ENCODE measurements at regions not wholly inside any gene's neighbourhood (a gene's known extent, or its start where the extent isn't known, plus 50 kb on each side); places are given as distances from the start of the nearest gene placed in this dataset.

DNA sequence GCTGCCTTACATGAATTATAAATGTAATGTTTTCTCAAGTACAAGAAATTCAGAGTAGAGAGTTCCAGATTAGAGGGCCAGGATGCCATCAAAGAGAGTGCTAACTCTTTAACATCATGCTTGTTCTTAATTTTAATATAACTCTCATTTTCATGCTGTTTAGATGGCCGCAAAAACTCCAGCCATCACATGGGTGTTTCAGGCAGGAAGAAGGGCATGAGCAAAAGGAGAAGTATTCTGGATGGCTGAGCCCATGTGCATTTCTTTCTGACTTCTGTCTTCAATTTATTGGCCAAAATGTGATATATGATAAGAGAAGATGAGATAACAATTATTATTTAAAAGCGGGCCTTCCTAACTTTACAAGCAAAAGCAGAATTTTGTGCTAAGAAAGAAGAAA lies 1328.6 kb downstream of the MRPL39 start:
- TF ChIP-seq, protein P1, sequence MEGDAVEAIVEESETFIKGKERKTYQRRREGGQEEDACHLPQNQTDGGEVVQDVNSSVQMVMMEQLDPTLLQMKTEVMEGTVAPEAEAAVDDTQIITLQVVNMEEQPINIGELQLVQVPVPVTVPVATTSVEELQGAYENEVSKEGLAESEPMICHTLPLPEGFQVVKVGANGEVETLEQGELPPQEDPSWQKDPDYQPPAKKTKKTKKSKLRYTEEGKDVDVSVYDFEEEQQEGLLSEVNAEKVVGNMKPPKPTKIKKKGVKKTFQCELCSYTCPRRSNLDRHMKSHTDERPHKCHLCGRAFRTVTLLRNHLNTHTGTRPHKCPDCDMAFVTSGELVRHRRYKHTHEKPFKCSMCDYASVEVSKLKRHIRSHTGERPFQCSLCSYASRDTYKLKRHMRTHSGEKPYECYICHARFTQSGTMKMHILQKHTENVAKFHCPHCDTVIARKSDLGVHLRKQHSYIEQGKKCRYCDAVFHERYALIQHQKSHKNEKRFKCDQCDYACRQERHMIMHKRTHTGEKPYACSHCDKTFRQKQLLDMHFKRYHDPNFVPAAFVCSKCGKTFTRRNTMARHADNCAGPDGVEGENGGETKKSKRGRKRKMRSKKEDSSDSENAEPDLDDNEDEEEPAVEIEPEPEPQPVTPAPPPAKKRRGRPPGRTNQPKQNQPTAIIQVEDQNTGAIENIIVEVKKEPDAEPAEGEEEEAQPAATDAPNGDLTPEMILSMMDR (IDR thresholded peaks at IDR 0.05), result no peak
- no peak for TF ChIP-seq POLR2A (IDR thresholded peaks at IDR 0.05)
- no peak for TF ChIP-seq EP300 (IDR thresholded peaks at IDR 0.05; ENCODE audit: low read depth)
- no peak for TF ChIP-seq POLR2AphosphoS5 (IDR thresholded peaks at IDR 0.05)

Measured in transverse colon (tissue), 4 donors.